HG02678 (cell line): ENCODE measurements at regions not wholly inside any gene's neighbourhood (a gene's known extent, or its start where the extent isn't known, plus 50 kb on each side); places are given as distances from the start of the nearest gene placed in this dataset.
"Not testable (repeated sequence)": the region's sequence is repeated elsewhere in the genome, so short reads cannot be mapped to it uniquely, and the experiment has no call there.

Source experiments
- ATAC-seq: cut with Tn5 transposase; IDR thresholded peaks from one replicate; pipeline ENCODE4 v1.9.1; 2021; ENCODE audit warnings: mild to moderate bottlenecking, moderate library complexity; ENCODE audit not compliant: unreplicated experiment

GRCh38 chr7:69070476-69070875 lies 527.8 kb upstream of the AUTS2 start:
- ATAC-seq = no peak

GRCh38 chr7:69076566-69076965 lies 521.7 kb upstream of the AUTS2 start:
- no peak for ATAC-seq

GRCh38 chr7:69078997-69079769 lies 519.1 kb upstream of the AUTS2 start:
- no peak for ATAC-seq

GRCh38 chr7:69087281-69087680 lies 511.0 kb upstream of the AUTS2 start:
- not testable (repeated sequence) for ATAC-seq

GRCh38 chr7:69088185-69088584 lies 510.1 kb upstream of the AUTS2 start:
- ATAC-seq = no peak

- ATAC-seq = no peak
These were observed 507.3 kb upstream of the AUTS2 start for GRCh38 chr7:69090936-69091335.

- ATAC-seq = no peak
These were observed 506.8 kb upstream of the AUTS2 start for GRCh38 chr7:69091521-69091920.

- no peak for ATAC-seq
These were observed 503.1 kb upstream of the AUTS2 start for GRCh38 chr7:69095127-69095526.

- no peak for ATAC-seq
These were observed 502.6 kb upstream of the AUTS2 start for GRCh38 chr7:69095649-69096048.

- no peak for ATAC-seq
These were observed 494.3 kb upstream of the AUTS2 start for GRCh38 chr7:69104023-69104422.

GRCh38 chr7:69105092-69105491 lies 493.2 kb upstream of the AUTS2 start:
- ATAC-seq = no peak

- ATAC-seq = no peak
These were observed 492.3 kb upstream of the AUTS2 start for GRCh38 chr7:69105981-69106380.

GRCh38 chr7:69106449-69106848 lies 491.8 kb upstream of the AUTS2 start:
- ATAC-seq = not testable (repeated sequence)

GRCh38 chr7:69106946-69107345 lies 491.3 kb upstream of the AUTS2 start:
- ATAC-seq = not testable (repeated sequence)

- ATAC-seq = no peak
These were observed 490.2 kb upstream of the AUTS2 start for GRCh38 chr7:69108097-69108496.

- no peak for ATAC-seq
These were observed 489.0 kb upstream of the AUTS2 start for GRCh38 chr7:69109246-69109645.

GRCh38 chr7:69109879-69110278 lies 488.4 kb upstream of the AUTS2 start:
- no peak for ATAC-seq

GRCh38 chr7:69110450-69111050 lies 487.7 kb upstream of the AUTS2 start:
- no peak for ATAC-seq

GRCh38 chr7:69114374-69114773 lies 483.9 kb upstream of the AUTS2 start:
- no peak for ATAC-seq

- ATAC-seq = no peak
These were observed 482.5 kb upstream of the AUTS2 start for GRCh38 chr7:69115788-69116187.

- not testable (repeated sequence) for ATAC-seq
These were observed 482.1 kb upstream of the AUTS2 start for GRCh38 chr7:69116196-69116595.

- no peak for ATAC-seq
These were observed 475.3 kb upstream of the AUTS2 start for GRCh38 chr7:69122953-69123352.
